Heart left ventricle (tissue), 16 donors: ENCODE measurements at regions not wholly inside any gene's neighbourhood (a gene's known extent, or its start where the extent isn't known, plus 50 kb on each side); places are given as distances from the start of the nearest gene placed in this dataset.
"Not testable (repeated sequence)": the region's sequence is repeated elsewhere in the genome, so short reads cannot be mapped to it uniquely, and the experiment has no call there.

Experiments used
- ATAC-seq, 4 donors: fragments of 200-7000 bp; cut with Tn5 transposase; one replicate each; pipeline ENCODE4 v1.9.1; 2020 to 2022; ENCODE audit warnings: moderate library complexity in 4 of 4, mild to moderate bottlenecking in 3 of 4, moderate number of reproducible peaks in 1 of 4
- DNase-seq, 5 donors: peaks; one replicate each; pipeline ENCODE4 v3.0.0-alpha.2; 2020
- H3K27ac ChIP-seq, 12 donors: fragments of 200-600 bp; sonication (generic) in 4 of 12; one replicate each; pipeline versions ENCODE4 v1.5.0 to v1.8.0; 2016 to 2022; ENCODE audit warnings: mild to moderate bottlenecking in 2 of 12
- H3K27me3 ChIP-seq, 9 donors: fragments of 200-600 bp; sonication (generic) in 2 of 9; one replicate each; pipeline versions ENCODE4 v1.5.1 to v1.8.0; 2016 to 2022; ENCODE audit warnings: mild to moderate bottlenecking in 3 of 9
- H3K36me3 ChIP-seq, 9 donors: fragments of 200-600 bp; sonication (generic) in 2 of 9; one replicate each; pipeline versions ENCODE4 v1.5.0 to v1.8.0; 2018 to 2022; ENCODE audit warnings: mild to moderate bottlenecking in 2 of 9
- H3K4me1 ChIP-seq, 12 donors: fragments of 200-600 bp; sonication (generic) in 4 of 12; one replicate each; pipeline versions ENCODE4 v1.5.0 to v1.8.0; 2016 to 2022; ENCODE audit warnings: mild to moderate bottlenecking in 3 of 12
- H3K4me3 ChIP-seq, 12 donors: fragments of 200-600 bp; sonication (generic) in 4 of 12; one replicate each; pipeline versions ENCODE4 v1.5.0 to v1.8.0; 2017 to 2022; ENCODE audit warnings: mild to moderate bottlenecking in 9 of 12, moderate library complexity in 4 of 12
- H3K9me3 ChIP-seq, 12 donors: fragments of 200-600 bp; sonication (generic) in 4 of 12; one replicate each; pipeline versions ENCODE4 v1.5.0 to v1.8.0; 2016 to 2022; ENCODE audit warnings: mild to moderate bottlenecking in 1 of 12
- POLR2A ChIP-seq, 2 donors: fragments of 450-650 bp; IDR thresholded peaks; one replicate each; pipeline ENCODE4 v1.6.1; 2017; ENCODE audit warnings: antibody characterized with exemption in 2 of 2, mild to moderate bottlenecking in 2 of 2, moderate library complexity in 2 of 2
- WGBS, 4 donors: extraction: QIAGEN DNeasy Blood & Tissue Kit in 2 of 4; methylation state at CpG; one replicate each; pipeline versions ENCODE4 v1.1.5 to v1.1.7; 2013 to 2018; 5-methylcytosine and 5-hydroxymethylcytosine counted together
- intact Hi-C, 10 donors: fragments of 100-400 bp; cut with DNase I; formaldehyde crosslinking; loops; one replicate each; pipeline versions ENCODE4 v1.11.1 to v1.14.2; 2022
- TF ChIP-seq, protein P1 (sequence below), 12 donors: fragments of 200-600 bp; sonication (generic) in 4 of 12; IDR thresholded peaks; one replicate each; pipeline versions ENCODE4 v1.5.0 to v1.8.0; 2018 to 2022; ENCODE audit warnings: antibody characterized with exemption in 12 of 12, mild to moderate bottlenecking in 5 of 12
- donor health status: ischemic (EF 13 %, LVEDD 7.1; RV severe dilation, severe dysfunction).
- donor health status: healthy with polysubstance abuse.
- donor health status: DM: no; HTN: yes; CAD: no.
- donor health status: DM: no; HTN: no; CAD: no.
- donor health status: ischemic (EF 25% LVEDD 6.9; RV normal size, moderate dysfunction).
- donor health status: ischemic (EF 25% LVEDD 5.7; RV mildly dilated, moderate dysfunction).
- donor health status: healthy.
- donor health status: DM: yes; HTN: yes; CAD: no.
- donor health status: ischemic (EF 35%, LVEDD 5.7; RV mildly dilated, moderate dysfunction).
- donor health status: nonischemic (EF 11% LVEDD 7.7; RV severe dilation, severe dysfunction).
- donor health status: DM: yes; HTN: yes; CAD: no.
- donor health status: PGD.
- donor health status: ischemic (EF 29% LVEDD 5.4; RV normal size, mild dysfunction).
- donor health status: nonischemic (EF 23%, LVEDD 6.1; RV moderate dilation, normal function).

DNA sequence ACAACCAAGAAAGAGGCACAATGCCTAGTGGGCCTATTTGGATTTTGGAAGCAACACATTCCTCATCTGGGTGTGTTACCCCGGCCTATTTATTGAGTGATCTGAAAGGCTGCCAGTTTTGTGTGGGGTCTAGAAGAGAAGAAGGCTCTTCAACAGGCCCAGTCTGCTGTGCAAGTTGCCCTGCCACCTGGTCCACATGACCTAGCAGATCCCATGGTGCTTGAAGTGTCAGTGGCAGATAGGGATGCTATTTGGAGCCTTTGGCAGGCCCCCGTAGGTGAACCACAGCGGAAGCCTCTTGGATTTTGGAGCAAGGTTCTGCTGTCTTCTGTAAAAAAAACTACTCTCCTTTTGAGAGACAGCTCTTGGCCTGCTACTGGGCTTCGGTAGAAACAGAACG is 820.1 kb downstream of the TMTC2 start:
- 80 to 92% (median 84%) methylated on average over 3 to 5 of the region's 5 CpGs for WGBS, 4 donors
- intact Hi-C loops: no loop called here
- DNase-seq: no peak
- Histone ChIP-seq H3K27me3 (no peaks in the 10 kb centered on the region), H3K27ac (no peak overlapping the region), H3K4me3 (no peak overlapping the region), H3K36me3 (no peaks in the 10 kb centered on the region), H3K4me1 (no peaks in the 10 kb centered on the region), H3K9me3 (no peaks in the 10 kb centered on the region)
- ATAC-seq: no peak
- TF ChIP-seq, protein P1, sequence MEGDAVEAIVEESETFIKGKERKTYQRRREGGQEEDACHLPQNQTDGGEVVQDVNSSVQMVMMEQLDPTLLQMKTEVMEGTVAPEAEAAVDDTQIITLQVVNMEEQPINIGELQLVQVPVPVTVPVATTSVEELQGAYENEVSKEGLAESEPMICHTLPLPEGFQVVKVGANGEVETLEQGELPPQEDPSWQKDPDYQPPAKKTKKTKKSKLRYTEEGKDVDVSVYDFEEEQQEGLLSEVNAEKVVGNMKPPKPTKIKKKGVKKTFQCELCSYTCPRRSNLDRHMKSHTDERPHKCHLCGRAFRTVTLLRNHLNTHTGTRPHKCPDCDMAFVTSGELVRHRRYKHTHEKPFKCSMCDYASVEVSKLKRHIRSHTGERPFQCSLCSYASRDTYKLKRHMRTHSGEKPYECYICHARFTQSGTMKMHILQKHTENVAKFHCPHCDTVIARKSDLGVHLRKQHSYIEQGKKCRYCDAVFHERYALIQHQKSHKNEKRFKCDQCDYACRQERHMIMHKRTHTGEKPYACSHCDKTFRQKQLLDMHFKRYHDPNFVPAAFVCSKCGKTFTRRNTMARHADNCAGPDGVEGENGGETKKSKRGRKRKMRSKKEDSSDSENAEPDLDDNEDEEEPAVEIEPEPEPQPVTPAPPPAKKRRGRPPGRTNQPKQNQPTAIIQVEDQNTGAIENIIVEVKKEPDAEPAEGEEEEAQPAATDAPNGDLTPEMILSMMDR (IDR thresholded peaks at IDR 0.05): no peak
- TF ChIP-seq POLR2A (IDR thresholded peaks at IDR 0.05): no peak

DNA sequence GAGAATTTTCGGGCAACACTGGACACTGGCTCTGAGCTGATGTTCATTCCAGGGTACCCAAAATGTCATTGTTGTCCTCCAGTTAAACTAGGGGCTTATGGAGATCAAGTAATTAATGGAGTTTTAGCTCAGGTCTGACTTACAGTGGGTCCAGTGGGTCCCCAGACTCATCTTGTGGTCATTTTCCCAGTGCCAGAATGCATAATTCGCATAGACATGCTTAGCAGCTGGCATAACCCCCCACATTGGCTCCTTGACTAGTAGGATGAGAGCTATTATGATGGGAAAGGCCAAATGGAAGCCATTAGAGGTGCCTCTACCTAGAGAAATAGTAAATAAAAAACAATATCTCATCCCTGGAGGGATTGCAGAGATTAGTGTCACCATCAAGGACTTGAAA is 818.9 kb downstream of the TMTC2 start:
- H3K4me3 ChIP-seq: no peak overlapping the region

DNA sequence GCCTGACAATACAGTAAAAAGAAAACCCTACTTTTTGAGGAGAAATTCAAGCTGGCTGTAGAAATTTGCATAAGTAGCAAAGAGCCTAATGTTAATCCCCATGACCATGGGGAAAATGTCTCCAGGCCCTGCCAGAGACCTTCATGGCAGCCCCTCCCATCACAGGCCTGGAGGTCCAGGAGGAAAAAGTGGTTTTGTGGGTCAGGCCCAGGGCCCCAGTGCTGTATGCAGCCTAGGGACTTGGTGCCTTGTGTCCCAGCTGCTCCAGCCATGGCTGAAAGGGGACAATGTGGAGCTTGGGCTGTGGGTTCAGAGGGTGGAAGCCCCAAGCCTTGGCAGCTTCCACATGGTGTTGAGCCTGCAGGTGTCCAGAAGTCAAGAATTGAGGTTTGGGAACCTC is 813.2 kb downstream of the TMTC2 start:
- not testable (repeated sequence) for H3K27ac ChIP-seq

More for the DNA sequence above, 818.9 kb downstream of the TMTC2 start:
- 67 to 96% (median 83%) methylated on average over 2 of the region's 2 CpGs for WGBS, 4 donors
- DNase-seq (no peak), ATAC-seq (no peak)
- Histone ChIP-seq H3K27me3 (no peaks in the 10 kb centered on the region), H3K4me1 (no peaks in the 10 kb centered on the region), H3K27ac (no peak overlapping the region), H3K36me3 (no peaks in the 10 kb centered on the region), H3K9me3 (no peaks in the 10 kb centered on the region)
- intact Hi-C loops: no loop called here
- TF ChIP-seq, protein P1 (IDR thresholded peaks at IDR 0.05): no peak
- no peak for TF ChIP-seq POLR2A (IDR thresholded peaks at IDR 0.05)

DNA sequence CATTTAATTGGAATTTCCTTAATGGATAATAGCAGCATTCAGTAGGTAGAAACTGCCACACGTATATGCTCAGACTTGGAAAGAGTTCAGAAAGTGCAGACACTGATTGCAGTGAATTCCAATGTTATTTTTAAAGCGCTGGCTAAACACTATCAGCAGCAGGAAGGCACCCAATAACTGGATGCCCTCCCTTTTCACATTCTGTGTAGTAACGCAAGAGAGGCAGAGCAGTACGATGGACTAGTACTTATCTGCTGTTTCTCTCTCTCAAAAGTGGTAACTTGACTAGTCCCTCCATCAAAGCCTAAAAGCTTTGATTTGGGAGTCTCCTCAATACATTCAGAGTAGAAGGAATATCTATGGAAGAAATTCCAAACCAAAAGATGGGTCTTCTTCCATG is 791.0 kb downstream of the TMTC2 start:
- TF ChIP-seq, protein P1 (IDR thresholded peaks at IDR 0.05): no peak
- TF ChIP-seq POLR2A (IDR thresholded peaks at IDR 0.05): no peak
- H3K36me3 ChIP-seq: no peaks in the 10 kb centered on the region
- H3K27ac ChIP-seq: peak overlapping the region in 6 of 12 donors; percentile 29 to 62 (median 48)
- ATAC-seq (peak; percentile 92 to 95 (median 94)), DNase-seq (peak in 1 of 5 donors; percentile 6)
- no peaks in the 10 kb centered on the region for H3K27me3 ChIP-seq
- H3K9me3 ChIP-seq: peaks cover 0 to 4% (median 0%) of the 10 kb centered on the region in 12 donors
- peaks cover 0 to 11% (median 0%) of the 10 kb centered on the region in 12 donors for H3K4me1 ChIP-seq
- no peak overlapping the region for H3K4me3 ChIP-seq
- intact Hi-C loops: no loop called here
- WGBS, 4 donors: 8 to 17% (median 10%) methylated on average over 4 of the region's 4 CpGs

More for the DNA sequence above, 813.2 kb downstream of the TMTC2 start:
- H3K36me3 ChIP-seq, H3K9me3 ChIP-seq, H3K4me1 ChIP-seq, intact Hi-C loops, ATAC-seq, H3K4me3 ChIP-seq, DNase-seq, H3K27me3 ChIP-seq: not testable (repeated sequence)
